Fibroblast of skin of left biceps (primary cell): ENCODE measurements at regions not wholly inside any gene's neighbourhood (a gene's known extent, or its start where the extent isn't known, plus 50 kb on each side); places are given as distances from the start of the nearest gene placed in this dataset.

Experiments
- DNase-seq, 2 experiments: peaks; one replicate each; pipeline ENCODE4 v3.0.0-alpha.2; 2013; ENCODE audit warnings: low read depth in 2 of 2

DNA sequence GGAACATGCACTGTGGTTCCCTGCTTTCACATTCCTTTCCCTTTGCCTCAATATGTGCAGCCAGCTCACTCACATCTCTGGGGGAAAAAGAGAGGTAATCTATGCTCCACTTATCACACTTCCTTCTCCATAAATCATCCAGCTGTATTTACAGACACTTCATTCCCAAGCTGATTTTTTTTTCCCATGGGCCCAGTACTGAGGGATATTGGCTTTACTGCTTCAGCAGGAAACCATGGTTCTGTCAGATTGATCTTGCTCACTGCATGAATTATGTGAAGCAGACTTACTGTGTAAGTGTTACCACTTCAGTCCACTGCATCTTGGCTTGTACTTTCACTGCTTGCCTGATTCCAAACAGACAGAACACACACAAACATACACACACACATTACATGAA, 555.6 kb downstream of the CCER1 start:
- DNase-seq = peak in 1 of 2 experiments; percentile 1

DNA sequence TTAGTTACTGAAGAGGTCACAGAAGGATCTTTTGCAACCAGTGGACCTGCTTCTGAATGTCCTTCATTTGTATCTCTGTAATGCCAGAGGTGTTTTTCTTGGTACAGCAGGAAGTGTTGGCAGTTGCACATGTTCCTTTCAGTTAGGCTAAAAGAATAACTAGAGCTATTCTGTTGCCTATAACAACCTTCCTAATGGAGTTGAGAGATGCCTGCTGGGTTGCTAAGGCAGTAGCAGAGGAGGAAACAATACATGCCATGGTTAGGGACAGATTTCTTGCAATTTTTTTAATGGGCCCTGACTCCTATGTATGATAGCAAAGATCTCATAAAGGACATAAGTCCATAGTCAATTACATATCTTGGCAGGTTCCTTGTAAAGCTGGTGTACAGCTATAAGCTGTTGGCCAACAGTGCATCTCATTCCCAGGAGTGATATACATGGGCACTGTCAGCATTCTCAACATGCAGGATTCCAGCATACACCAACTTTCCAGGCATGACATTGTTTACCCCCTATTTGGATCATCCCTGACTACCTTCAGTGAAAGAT, 556.6 kb downstream of the CCER1 start:
- DNase-seq = no peak

DNA sequence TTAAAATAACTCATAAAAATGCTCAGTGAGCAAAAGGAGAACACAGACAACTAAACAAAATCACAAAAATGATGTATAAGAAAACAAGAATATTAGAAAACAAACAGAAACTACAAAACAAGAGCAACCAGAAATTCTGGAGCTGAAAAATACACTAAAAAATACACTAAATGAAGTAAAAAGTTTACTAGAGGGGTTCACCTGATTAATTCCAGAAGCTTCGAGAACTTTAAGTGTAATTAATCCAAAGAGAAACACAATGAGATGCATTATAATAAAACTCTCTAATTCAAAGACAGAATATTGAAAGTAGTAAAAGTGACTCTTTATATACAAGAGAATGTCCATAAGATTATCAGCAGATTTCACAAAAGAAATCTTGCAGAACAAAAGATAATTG, 558.4 kb downstream of the CCER1 start:
- no peak for DNase-seq

DNA sequence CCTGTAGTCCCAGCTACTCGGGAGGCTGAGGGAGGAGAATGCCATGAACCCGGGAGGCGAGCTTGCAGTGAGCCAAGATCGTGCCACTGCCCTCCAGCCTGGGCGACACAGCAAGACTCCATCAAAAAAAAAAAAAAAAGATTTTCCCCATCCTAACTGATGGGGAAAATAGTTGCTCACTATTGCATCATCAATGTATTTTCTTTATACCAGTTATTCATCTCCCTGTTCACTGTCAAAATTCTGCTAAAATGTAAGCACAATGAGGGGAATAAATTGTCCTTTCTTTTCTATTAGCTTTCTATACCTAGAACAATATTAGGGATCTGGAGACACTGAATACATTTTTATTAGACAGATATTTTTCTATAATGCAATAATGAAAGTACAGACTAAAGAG, 561.3 kb downstream of the CCER1 start:
- no peak for DNase-seq

DNA sequence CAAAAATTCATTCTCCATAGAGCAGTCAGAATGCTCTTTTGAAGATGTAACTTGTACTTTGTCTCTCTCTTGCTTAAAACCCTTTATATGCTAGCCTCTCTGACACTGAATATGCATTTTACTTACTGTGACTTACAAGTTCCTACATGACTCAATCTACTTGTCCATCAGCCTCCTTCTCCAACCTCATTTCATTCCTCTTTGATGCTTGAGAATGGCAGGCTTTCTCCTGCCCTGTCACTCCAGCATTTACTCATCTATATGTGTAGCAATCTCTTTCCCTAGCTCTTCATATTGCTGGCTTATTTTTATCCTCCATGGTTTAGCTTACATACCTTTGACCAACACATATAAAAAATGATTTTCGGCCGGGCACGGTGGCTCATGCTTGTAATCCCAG, 561.9 kb downstream of the CCER1 start:
- DNase-seq = no peak

DNA sequence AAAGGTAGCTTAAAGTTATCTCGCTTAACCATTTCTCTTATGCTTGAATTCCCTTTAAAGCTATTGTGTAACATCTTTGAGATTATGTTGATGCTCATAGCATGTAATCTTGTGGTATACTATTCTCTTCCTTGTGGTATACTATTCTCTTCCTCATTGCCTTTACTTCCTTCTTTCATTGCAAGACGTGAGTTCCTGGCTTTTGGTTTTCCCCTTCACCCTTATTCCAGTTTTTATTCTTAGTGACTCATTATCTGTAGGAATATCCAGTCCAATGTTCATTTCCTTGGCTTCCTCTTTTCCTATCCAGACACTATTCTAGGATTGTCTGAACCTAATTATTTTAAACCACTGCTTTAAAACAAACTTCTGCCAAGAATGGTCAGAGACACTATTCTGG, 564.0 kb downstream of the CCER1 start:
- no peak for DNase-seq

DNA sequence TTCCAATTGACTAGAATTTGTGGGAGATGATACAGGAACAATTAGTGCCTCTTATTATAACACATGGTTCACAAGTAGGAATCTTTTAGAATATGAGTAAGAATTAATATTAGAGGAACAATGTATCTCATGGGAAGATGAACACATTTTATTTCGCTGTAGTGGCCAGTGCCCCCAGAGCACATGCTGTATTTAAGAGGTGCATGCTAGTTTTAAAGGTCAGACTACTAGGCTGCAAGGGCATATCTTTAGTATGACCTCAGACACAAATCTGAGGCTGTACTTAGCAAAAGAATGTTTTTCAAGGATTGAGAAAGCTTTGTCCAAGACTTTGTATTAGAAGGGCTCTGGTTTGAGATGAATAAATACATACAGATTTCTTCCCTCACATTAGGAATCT, 586.9 kb downstream of the CCER1 start:
- DNase-seq = no peak

DNA sequence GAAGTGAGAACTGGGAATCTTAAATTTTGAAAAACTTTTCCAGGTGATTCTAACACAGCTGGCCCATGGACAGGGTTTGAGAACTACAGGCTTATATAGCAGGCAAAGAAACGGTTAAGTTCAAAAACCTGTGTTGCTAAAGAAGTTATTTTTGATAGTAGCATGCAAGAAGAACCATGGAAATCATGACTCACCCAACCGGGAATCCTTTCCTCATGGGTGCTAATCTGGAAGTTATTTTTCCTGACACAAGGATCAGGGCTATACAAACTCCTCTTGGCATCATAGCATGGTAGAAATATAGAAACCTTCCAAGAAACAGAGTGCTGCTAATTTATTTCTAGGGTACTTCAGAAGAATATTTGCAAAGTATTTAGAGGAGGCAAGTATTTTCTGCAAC, 588.7 kb downstream of the CCER1 start:
- peak; percentile 31 to 39 for DNase-seq

DNA sequence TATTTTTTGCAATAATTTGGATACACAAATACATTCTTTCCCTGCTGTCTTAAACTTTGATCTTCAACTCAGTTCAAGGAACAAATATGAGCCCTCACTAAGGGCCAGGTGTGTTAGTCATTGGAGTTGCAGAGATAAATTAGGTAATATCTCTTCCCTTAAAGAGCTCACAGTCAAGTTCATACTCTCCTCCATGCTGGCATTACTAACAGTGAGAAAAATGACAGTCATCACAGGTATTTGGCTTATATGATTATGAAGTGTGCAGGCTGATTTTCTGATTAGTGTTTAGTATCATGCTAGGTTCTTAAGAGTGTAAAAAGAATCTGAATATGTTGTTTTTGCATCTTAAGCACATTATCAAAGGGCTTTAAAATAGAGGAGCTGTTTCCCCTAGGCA, 594.7 kb downstream of the CCER1 start:
- DNase-seq = no peak

DNA sequence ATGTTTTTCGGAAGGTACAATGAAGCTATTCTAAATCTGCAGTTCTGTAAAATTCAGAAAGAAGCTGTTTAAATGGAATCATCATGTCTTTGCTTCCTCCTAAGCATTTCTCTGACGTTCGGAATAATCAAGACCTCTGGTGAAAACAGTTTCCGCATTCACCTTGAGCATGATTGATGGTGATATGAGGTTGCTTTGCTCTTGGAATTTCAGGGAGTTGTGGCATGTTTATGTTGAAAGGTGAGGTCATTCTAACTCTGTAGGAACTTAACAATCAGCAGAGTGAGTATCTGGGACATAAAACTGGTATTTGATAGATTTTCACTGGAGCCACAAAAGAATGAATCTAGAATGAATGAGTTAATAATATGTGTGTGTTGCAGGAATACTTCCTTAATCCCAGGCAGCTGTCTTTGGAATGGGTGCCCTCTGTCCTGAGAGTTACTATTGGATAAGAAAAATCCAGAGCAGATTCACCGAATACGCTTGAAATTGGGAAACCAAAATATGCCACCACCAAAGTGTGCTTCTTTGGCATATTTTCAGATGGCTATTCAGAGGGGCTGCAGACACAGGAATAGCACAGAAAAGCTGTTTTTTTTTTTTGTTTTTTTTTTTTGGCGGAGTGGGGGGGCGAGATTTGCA, 599.1 kb downstream of the CCER1 start:
- no peak for DNase-seq

DNA sequence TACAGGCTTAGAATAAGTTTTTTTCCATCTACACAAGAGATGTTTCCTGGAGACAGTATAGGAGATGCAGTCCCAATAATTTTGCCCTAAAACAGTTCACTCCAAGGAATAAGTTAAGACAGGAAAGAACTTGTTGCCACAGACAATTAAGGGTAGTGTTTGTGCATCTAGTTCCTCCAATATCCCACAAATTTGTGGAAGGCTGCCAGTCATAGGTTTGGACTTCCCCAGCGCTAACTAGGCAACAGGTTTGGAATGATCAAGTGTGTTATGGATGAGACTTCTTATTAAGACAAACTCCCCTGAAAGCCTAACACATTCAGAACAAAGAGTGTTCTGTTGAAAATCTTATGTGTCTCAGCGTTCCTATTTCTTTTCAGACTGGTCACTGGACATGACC, 611.0 kb downstream of the CCER1 start:
- no peak for DNase-seq

DNA sequence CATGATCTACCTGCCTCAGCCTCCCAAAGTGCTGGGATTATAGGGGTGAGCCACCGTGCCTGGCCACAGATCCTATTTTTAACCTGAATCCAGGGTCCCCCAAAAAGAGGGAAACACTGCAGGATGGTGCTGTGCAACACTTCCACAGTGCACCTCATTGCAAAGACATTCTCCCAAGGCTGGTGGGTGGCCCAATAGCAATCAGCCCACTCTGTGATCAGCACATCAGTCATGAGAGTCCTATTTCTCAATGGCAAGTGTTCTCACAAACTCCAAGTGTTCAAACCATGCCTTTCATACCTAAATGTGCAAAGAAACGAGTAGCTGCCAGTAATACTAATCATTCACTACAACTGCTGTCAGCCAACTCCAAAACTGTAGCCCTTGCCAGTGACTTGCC, 612.9 kb downstream of the CCER1 start:
- DNase-seq = no peak

DNA sequence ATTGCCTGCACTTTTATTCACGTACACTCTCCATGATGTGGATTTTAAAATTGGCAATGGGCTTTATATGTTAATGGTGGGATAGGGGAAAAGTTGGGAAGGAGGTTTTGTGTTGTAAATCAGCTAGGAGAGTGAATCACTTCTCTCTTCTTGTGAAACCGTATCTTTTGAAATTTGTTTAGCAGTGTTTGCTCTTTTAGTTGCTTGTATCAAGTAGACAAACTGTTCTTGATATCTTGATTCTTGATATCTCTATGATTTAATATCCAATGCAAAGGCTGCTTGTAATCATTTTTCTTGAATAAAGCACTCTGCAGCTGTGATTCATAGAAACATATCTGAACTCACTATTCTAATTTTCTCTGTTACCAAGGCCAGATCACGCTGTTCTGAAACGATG, 615.1 kb downstream of the CCER1 start:
- DNase-seq = no peak

DNA sequence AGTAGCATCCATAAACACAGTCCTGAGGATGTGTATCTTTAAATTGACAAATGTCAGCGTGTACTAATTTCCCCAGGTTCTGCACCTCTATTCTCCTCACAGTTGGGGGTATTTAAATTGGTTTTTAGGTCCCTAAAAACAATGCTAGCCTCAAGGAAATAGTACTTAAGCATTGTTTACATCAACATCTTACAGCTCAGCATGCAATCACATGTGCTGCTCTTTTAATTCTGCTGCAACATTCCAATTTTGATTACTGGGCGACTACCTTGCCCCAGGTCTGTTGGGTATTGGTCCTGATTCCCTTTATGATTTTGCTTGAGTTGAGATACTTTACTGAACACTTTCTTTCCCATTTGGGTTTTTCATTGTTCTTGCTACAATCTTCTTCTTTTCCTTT, 616.6 kb downstream of the CCER1 start:
- no peak for DNase-seq

DNA sequence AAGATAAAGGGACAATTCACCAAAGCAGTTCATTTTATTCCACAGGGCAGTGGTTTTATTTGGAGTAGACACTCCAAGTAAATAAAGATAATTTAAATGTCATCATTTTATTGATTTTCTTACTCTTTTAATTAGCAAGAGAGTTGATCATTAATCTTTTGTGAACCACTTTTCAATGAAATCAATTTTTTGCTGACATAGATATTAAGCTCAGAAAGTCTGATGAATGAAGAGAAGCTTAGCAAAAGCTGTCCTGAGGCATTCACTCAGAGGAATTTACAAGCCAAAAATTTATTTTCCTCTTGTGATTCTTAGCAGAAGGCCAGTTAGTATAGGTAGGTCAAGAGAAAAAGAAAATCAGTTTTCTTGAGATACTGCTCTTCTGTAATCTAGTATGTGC, 618.0 kb downstream of the CCER1 start:
- no peak for DNase-seq

DNA sequence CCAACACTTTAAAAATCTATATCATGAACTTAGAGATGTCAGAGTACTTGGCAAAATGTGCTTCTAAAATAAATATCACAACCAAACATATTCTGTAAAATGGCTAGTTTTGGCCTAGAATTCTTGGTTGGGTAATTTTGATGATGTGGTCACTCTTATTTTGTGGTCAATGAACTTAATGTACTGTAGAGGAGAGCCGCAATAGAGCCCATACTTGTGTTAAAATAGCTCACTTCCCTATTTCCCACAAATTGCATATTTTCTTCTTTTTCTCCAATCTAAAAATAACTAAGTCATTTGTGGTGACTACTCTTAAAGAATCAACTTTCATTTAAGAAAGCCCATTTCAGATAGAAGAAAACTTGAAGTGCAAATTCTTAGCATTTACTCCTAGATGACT, 619.4 kb downstream of the CCER1 start:
- no peak for DNase-seq

DNA sequence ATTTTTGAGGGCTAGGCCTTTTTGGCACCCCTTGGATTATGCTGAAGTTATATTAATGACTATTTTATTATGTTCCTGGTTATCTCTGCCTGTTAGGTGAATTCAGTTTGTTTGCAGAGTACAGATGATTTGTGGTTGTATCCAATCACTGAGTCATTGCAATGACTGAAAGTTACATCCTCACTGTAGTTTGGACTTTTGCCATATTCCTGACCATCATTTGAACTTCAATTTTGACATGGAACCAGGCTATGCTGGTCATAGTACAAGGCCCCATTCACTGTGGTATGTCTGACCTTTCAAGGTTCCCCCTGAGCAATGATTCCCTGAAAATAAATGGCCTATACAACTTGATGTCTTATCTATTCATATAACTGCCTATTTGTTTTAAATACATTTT, 621.0 kb downstream of the CCER1 start:
- no peak for DNase-seq

DNA sequence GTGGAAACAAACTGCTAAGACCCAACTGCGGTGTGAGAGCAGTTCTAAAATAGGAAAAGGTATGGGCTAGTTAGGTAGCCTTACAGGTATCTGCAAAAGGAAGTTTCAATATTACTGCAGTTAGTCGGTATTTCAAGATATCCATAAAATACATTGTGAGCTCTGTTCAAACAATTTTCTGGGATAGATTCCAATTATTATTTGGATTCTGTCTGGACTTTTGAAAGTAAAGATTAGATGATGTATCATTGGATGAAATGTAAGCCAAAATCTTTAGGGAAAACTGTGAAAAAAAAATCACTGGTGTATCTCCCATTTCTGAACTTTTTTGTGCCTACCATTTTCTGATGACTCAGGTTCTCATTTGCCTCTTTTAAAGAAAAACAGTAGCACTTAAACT, 621.6 kb downstream of the CCER1 start:
- DNase-seq = peak in 1 of 2 experiments; percentile 23

DNA sequence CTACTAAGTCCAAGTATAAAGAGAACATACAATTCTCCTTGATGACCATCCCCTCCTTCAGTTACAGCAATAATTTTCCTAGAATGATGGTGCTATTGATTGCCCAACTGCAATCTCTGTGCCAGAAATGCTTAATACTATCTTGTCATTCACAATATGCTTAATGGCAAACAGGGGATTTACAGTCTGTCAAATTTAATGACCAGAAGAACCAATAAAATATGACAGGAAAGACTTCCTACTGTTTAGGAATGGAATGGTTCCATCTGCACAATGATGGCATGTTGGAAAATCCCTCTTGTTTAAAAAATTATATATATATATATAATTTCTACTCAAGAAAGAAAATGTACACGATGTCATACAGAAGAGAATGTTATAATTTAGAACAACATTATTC, 623.2 kb downstream of the CCER1 start:
- DNase-seq = no peak

DNA sequence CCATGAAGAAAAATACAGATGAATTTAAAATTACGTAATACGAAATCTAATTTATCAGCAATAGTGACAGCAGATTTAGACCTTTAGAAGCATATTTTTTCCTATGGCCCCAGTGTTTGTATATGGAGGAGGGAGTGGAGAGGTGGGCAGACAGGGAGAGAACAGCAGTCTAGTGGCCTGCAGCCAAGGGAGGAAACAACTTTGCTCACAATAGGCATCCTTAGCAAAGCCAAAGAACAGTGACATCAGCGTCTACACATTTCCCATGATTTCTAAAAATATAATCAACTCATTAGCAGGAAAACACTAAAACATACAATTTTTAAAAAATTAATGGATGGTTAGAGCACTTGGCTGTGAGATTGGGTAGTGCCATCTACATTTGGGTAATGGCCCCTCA, 622.6 kb upstream of the ATP2B1 start:
- DNase-seq = no peak

DNA sequence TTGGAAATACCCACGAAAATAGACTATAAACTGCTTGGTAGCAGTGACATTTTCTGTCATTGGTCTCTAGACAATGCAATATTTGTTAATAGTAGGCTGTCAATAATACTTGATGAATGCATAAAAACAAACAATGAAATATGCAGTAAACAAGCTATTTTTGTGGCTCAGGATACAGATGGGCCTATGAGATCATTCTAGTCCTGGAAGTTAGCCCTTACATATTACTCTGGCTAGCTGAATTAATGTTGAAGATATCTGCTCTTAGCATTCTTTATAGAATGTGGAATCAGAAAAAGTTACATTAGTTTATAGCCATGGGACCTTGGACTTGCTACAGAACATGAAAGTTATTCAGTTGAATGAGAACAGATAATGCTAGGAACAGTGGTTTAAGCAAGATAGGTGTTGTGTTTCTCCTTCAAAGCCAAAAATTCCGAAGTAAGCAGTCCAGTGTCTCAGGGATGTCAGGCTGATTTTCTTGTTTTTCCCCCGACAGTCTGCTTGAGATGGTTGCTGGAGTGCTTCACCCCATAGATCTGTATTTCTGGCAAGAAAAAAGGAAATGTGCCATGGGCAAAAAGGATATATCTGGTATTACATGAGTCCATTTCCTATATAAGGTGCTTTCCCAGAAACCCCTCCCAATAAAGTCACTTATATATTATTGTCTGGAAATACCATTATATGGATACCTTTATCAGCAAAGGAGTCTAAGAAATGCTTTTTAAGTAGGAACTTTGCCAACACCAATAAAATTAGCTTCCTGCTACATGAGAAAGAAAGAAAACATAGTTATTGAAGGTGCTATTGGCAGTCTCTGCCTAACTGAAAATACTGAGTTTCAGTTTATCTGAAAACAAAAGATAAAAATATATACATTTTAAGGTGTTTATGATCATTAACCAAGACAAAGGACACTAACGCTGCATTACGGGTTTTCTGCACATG, 619.4 kb upstream of the ATP2B1 start:
- no peak for DNase-seq

DNA sequence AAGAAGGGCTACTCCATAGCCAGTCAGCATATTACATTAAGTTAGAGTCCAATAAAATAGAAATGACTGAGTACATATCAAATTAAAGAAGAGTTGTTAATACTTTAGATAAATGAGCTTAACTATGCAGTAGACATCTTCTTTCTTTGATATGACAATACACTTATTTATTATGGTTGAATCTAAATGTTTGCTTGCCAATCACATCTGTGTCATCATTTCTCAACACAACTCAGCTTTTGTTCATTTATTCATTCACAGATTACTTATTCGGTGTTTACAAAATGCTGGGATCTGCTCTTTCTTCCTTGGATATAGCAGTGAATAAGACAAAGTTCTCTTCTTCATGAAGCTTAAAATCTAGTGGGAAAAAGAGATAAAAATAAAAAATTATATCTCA, 614.6 kb upstream of the ATP2B1 start:
- no peak for DNase-seq

DNA sequence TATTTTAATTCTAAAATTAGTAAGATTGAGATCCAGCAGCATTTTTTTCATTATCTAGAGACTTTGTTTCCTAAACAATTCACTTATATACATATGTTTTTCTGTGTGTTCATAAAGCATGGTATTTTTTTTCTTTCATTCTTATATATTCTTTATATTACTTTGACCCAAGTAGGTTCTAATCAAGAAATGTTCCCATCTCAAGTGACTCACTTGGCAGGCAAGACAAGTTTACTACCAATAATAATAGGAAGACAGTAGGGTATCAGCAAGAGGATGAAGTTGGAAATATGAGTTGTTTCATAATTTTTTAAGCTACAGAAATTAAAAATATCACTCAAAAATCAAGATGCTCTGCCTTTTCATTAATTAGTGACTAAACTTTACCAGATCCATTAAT, 613.4 kb upstream of the ATP2B1 start:
- DNase-seq = no peak
